Calu3 (cell line): ENCODE measurements at regions not wholly inside any gene's neighbourhood (a gene's known extent, or its start where the extent isn't known, plus 50 kb on each side); places are given as distances from the start of the nearest gene placed in this dataset.

Source experiments
- BruUV-seq: library from RNA; stranded (reverse); fragments of 400-500 nt; replicated peaks from 2 replicates; lab custom pipeline; 2021; lab: Mats Ljungman, UMichigan
- CTCF ChIA-PET: fragments of 300-600 bp; sonication (Branson Sonifier 250); formaldehyde crosslinking; loops from one replicate; lab custom pipeline; 2022; ENCODE audit warnings: antibody characterized with exemption; lab: Charles Lee
- DNase-seq: peaks from one replicate; pipeline ENCODE4 v3.0.0; 2022
- H3K27ac Mint-ChIP-seq: one replicate; pipeline ENCODE4 v1.8.0; 2022; ENCODE audit warnings: mixed read lengths; ENCODE audit not compliant: unreplicated experiment
- H3K27me3 Mint-ChIP-seq: one replicate; pipeline ENCODE4 v1.8.0; 2022; ENCODE audit warnings: mixed read lengths; ENCODE audit not compliant: unreplicated experiment
- H3K36me3 Mint-ChIP-seq: one replicate; pipeline ENCODE4 v1.8.0; 2022; ENCODE audit warnings: mild to moderate bottlenecking, moderate library complexity, mixed read lengths; ENCODE audit not compliant: insufficient read depth, unreplicated experiment
- H3K4me1 Mint-ChIP-seq: one replicate; pipeline ENCODE4 v1.8.0; 2022; ENCODE audit warnings: mild to moderate bottlenecking, low read depth, mixed read lengths; ENCODE audit not compliant: unreplicated experiment
- H3K4me3 Mint-ChIP-seq: one replicate; pipeline ENCODE4 v1.8.0; 2022; ENCODE audit warnings: mild to moderate bottlenecking, low read depth, moderate library complexity, mixed read lengths; ENCODE audit not compliant: unreplicated experiment
- H3K9me3 Mint-ChIP-seq: one replicate; pipeline ENCODE4 v1.8.0; 2022; ENCODE audit warnings: low read depth, mixed read lengths; ENCODE audit not compliant: unreplicated experiment
- intact Hi-C: fragments of 100-400 bp; cut with micrococcal nuclease; formaldehyde crosslinking; loops from one replicate; pipeline ENCODE4 v1.10.0; 2022; ENCODE audit not compliant: unreplicated experiment
- TF ChIP-seq, protein P1 (sequence below): fragments of 200-600 bp; IDR thresholded peaks from one replicate; pipeline ENCODE4 v1.8.0; 2022; ENCODE audit warnings: antibody characterized with exemption; ENCODE audit not compliant: unreplicated experiment

DNA sequence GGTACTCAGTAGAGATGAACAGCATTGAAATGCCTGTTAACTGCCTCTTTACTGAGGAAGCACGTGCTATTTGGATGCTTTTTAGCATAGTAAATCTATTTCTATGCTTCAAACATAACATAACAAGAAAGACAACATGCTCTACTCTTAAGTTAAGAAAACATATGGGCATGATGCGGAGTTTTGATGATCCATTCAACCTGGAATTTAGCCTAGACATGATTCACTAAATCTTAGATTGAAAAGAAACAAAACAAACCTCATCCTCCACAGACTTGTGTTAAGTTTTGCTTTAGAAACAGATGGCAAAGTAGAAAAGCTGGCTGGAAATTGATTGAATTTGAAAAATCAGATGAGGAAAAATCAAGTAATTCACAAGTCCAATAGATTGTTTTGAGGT, 593.8 kb downstream of the OLFM4 start:
- no peak for DNase-seq
- Mint-ChIP-seq H3K4me1 (no peaks in the 10 kb centered on the region), H3K36me3 (no peaks in the 10 kb centered on the region), H3K27ac (no peak overlapping the region), H3K9me3 (peaks cover 8% of the 10 kb centered on the region), H3K27me3 (no peaks in the 10 kb centered on the region), H3K4me3 (no peak overlapping the region)
- TF ChIP-seq, protein P1, sequence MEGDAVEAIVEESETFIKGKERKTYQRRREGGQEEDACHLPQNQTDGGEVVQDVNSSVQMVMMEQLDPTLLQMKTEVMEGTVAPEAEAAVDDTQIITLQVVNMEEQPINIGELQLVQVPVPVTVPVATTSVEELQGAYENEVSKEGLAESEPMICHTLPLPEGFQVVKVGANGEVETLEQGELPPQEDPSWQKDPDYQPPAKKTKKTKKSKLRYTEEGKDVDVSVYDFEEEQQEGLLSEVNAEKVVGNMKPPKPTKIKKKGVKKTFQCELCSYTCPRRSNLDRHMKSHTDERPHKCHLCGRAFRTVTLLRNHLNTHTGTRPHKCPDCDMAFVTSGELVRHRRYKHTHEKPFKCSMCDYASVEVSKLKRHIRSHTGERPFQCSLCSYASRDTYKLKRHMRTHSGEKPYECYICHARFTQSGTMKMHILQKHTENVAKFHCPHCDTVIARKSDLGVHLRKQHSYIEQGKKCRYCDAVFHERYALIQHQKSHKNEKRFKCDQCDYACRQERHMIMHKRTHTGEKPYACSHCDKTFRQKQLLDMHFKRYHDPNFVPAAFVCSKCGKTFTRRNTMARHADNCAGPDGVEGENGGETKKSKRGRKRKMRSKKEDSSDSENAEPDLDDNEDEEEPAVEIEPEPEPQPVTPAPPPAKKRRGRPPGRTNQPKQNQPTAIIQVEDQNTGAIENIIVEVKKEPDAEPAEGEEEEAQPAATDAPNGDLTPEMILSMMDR = no peak
- no TSS peak for BruUV-seq
- CTCF ChIA-PET = no interaction called here
- intact Hi-C loops = no loop called here

DNA sequence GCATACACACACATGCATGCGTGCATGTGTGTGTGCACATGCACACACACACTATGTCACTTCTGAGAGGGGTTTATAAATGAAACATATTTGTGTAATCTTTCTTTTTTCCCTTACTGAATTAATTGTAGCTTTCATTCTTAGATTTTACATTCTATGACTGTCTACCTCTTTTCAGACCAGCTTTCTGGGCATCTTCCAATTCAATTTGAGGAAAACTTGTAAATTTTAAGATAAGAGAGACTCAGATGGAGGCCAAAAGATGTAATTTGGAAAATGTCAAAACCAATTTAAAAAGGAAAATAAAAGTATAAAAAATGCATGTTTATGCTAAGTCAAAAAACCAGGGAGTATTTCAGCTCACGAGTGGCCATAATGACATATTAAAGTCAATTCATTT, 594.5 kb downstream of the OLFM4 start:
- H3K27me3 Mint-ChIP-seq = no peaks in the 10 kb centered on the region
- no TSS peak for BruUV-seq
- no peaks in the 10 kb centered on the region for H3K36me3 Mint-ChIP-seq
- DNase-seq = no peak
- no peaks in the 10 kb centered on the region for H3K4me1 Mint-ChIP-seq
- H3K4me3 Mint-ChIP-seq = no peak overlapping the region
- H3K27ac Mint-ChIP-seq = no peak overlapping the region
- intact Hi-C loops = no loop called here
- CTCF ChIA-PET = no interaction called here
- H3K9me3 Mint-ChIP-seq = peaks cover 8% of the 10 kb centered on the region
- TF ChIP-seq, protein P1 = no peak

DNA sequence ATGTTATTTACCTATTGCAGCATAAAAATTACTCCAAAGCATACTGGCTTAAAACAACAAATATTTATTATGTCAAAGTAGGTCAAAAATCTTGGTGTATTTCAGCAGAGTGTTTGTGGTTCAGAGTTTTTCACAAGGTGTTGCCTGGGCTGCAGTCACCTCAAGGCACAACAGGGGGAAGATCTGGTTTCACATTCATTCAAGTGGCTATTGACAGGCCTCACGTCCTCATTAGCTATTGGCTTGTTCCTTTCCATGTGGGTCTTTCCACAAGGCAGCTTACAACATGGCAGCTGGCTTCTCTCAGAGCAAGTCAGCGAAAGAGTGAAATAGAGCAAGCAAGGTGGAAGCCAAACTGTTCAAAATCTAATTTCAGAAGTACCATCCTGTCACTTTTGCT, 602.9 kb downstream of the OLFM4 start:
- Mint-ChIP-seq H3K9me3 (peaks cover 8% of the 10 kb centered on the region), H3K27ac (no peak overlapping the region), H3K4me3 (no peak overlapping the region), H3K36me3 (no peaks in the 10 kb centered on the region), H3K27me3 (no peaks in the 10 kb centered on the region), H3K4me1 (no peaks in the 10 kb centered on the region)
- CTCF ChIA-PET = no interaction called here
- intact Hi-C loops = no loop called here
- no TSS peak for BruUV-seq
- TF ChIP-seq, protein P1 = no peak
- no peak for DNase-seq

DNA sequence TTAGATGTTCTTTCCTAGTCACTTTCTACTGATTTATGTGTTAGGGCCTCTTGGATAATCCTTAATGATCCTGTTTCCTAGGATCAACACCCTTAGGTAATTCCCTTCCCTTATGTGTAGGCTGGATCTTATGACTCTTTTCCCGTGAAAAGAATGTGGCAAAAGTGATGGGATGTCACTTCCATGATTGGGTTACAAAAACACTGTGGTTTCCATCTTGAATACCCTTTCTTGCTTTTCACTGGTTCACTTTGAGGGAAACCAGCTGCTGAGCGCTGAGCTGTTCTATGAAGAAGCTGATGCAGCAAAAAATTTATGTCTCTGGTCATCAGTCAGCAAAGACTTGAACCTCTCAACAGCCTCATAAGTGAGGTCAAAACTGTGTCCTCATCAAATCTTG, 609.4 kb downstream of the OLFM4 start:
- Mint-ChIP-seq H3K4me3 (no peak overlapping the region), H3K27me3 (no peaks in the 10 kb centered on the region), H3K4me1 (no peaks in the 10 kb centered on the region), H3K9me3 (peaks cover 10% of the 10 kb centered on the region), H3K36me3 (no peaks in the 10 kb centered on the region), H3K27ac (no peak overlapping the region)
- BruUV-seq = no TSS peak
- CTCF ChIA-PET = no interaction called here
- intact Hi-C loops = no loop called here
- no peak for DNase-seq
- TF ChIP-seq, protein P1 = no peak
